ENCODE measurements at regions not wholly inside any gene's neighbourhood (a gene's known extent, or its start where the extent isn't known, plus 50 kb on each side); places are given as distances from the start of the nearest gene placed in this dataset.
"Not testable (repeated sequence)": the region's sequence is repeated elsewhere in the genome, so short reads cannot be mapped to it uniquely, and the experiment has no call there.

GRCh38 chr21:28174006-28174405 is 818.7 kb downstream of the LTN1 start:
- DNase-seq (ENCODE audit: low read depth): no peak
- H3K4me3 ChIP-seq (ENCODE audit: low read depth, low read length): no peak overlapping the region
- no peak for TF ChIP-seq CTCF (conservative IDR thresholded peaks at IDR 0.05; ENCODE audit: low read depth, low read length)

- TF ChIP-seq CTCF (conservative IDR thresholded peaks at IDR 0.05; ENCODE audit: low read depth, low read length): no peak
- no peak for DNase-seq (ENCODE audit: low read depth)
- no peak overlapping the region for H3K4me3 ChIP-seq (ENCODE audit: low read depth, low read length)
These were observed 820.3 kb downstream of the LTN1 start for GRCh38 chr21:28172376-28172775.

GRCh38 chr21:28167366-28167765 is 825.3 kb downstream of the LTN1 start:
- no peak overlapping the region for H3K4me3 ChIP-seq (ENCODE audit: low read depth, low read length)
- no peak for DNase-seq (ENCODE audit: low read depth)
- TF ChIP-seq CTCF (conservative IDR thresholded peaks at IDR 0.05; ENCODE audit: low read depth, low read length): no peak

- not testable (repeated sequence) for H3K4me3 ChIP-seq (ENCODE audit: low read depth, low read length); DNase-seq (ENCODE audit: low read depth)
These were observed 828.2 kb downstream of the LTN1 start for GRCh38 chr21:28164519-28164918.

GRCh38 chr21:28162052-28162451 is 830.6 kb downstream of the LTN1 start:
- not testable (repeated sequence) for DNase-seq (ENCODE audit: low read depth); H3K4me3 ChIP-seq (ENCODE audit: low read depth, low read length)

- peak; percentile 13 for DNase-seq (ENCODE audit: low read depth)
- TF ChIP-seq CTCF (conservative IDR thresholded peaks at IDR 0.05; ENCODE audit: low read depth, low read length): no peak
- H3K4me3 ChIP-seq (ENCODE audit: low read depth, low read length): no peak overlapping the region
These were observed 832.3 kb downstream of the LTN1 start for GRCh38 chr21:28160378-28160777.

GRCh38 chr21:28159396-28159795 is 833.3 kb downstream of the LTN1 start:
- no peak for TF ChIP-seq CTCF (conservative IDR thresholded peaks at IDR 0.05; ENCODE audit: low read depth, low read length)
- no peak for DNase-seq (ENCODE audit: low read depth)
- H3K4me3 ChIP-seq (ENCODE audit: low read depth, low read length): no peak overlapping the region

GRCh38 chr21:28156590-28156989 is 836.1 kb downstream of the LTN1 start:
- DNase-seq (ENCODE audit: low read depth): no peak
- no peak for TF ChIP-seq CTCF (conservative IDR thresholded peaks at IDR 0.05; ENCODE audit: low read depth, low read length)
- no peak overlapping the region for H3K4me3 ChIP-seq (ENCODE audit: low read depth, low read length)

Data from choroid plexus epithelial cell (primary cell).